GM12878 (cell line): ENCODE measurements at regions not wholly inside any gene's neighbourhood (a gene's known extent, or its start where the extent isn't known, plus 50 kb on each side); places are given as distances from the start of the nearest gene placed in this dataset.

ENCODE experiments used
- BACH1 ChIP-seq: fragments of 450-650 bp; IDR thresholded peaks from 2 replicates; pipeline ENCODE4 v1.6.1; 2017; ENCODE audit warnings: mild to moderate bottlenecking, borderline replicate concordance
- CTCF ChIP-seq, 3 experiments: IDR thresholded peaks in 2 of 3; conservative IDR thresholded peaks in 1 of 3; 2 replicates each; pipeline ENCODE4 v1.5.1; 2011; ENCODE audit warnings: low read depth in 3 of 3, low read length in 3 of 3, mild to moderate bottlenecking in 3 of 3, control low read depth in 2 of 3, moderate library complexity in 2 of 3, inconsistent platforms in 1 of 3, mixed read lengths in 1 of 3; ENCODE audit not compliant: control insufficient read depth in 2 of 3, insufficient read depth in 1 of 3; ENCODE audit errors: extremely low read depth in 1 of 3
- MAX ChIP-seq: IDR thresholded peaks from 2 replicates; pipeline ENCODE4 v1.6.1; 2012; ENCODE audit warnings: low read depth, low read length, improper control_type of control experiment
- PBX3 ChIP-seq: IDR thresholded peaks from 2 replicates; pipeline ENCODE4 v1.6.1; 2011; ENCODE audit warnings: mild to moderate bottlenecking, low read depth, low read length, moderate library complexity; ENCODE audit not compliant: insufficient replicate concordance
- POLR2A ChIP-seq: IDR thresholded peaks from 2 replicates; pipeline ENCODE4 v1.6.1; 2011; ENCODE audit warnings: low read depth, mild to moderate bottlenecking, low read length
- RAD21 ChIP-seq: IDR thresholded peaks from 2 replicates; pipeline ENCODE4 v1.6.1; 2011; ENCODE audit warnings: mild to moderate bottlenecking, low read depth, low read length, moderate library complexity; ENCODE audit not compliant: insufficient read depth
- RCOR1 ChIP-seq: conservative IDR thresholded peaks from 2 replicates; pipeline ENCODE4 v1.6.1; 2012; ENCODE audit warnings: low read depth, low read length, improper control_type of control experiment
- RFX5 ChIP-seq: IDR thresholded peaks from 2 replicates; pipeline ENCODE4 v1.6.1; 2011; ENCODE audit warnings: low read depth, low read length, improper control_type of control experiment
- RUNX3 ChIP-seq: IDR thresholded peaks from 2 replicates; pipeline ENCODE4 v1.6.1; 2012; ENCODE audit warnings: low read length, inconsistent platforms
- STAT3 ChIP-seq: IDR thresholded peaks from 2 replicates; pipeline ENCODE4 v1.6.1; 2011; ENCODE audit warnings: low read depth, low read length, improper control_type of control experiment
- TAF1 ChIP-seq: IDR thresholded peaks from 2 replicates; pipeline ENCODE4 v1.6.1; 2011; ENCODE audit warnings: mild to moderate bottlenecking, low read depth, low read length, borderline replicate concordance
- USF2 ChIP-seq: IDR thresholded peaks from 2 replicates; pipeline ENCODE4 v1.6.1; 2011; ENCODE audit warnings: low read depth, low read length, improper control_type of control experiment, borderline replicate concordance
- TF ChIP-seq, protein P1 (sequence below): IDR thresholded peaks from 2 replicates; pipeline ENCODE4 v1.6.1; 2012; ENCODE audit warnings: mild to moderate bottlenecking, low read depth, low read length

- TF ChIP-seq USF2 (no peak), PBX3 (no peak), TAF1 (no peak), RCOR1 (no peak), RUNX3 (no peak), CTCF (IDR thresholded peaks at IDR 0.05 in 2 of 3, conservative IDR thresholded peaks at IDR 0.05 in 1 of 3; ENCODE audit: control insufficient read depth in 2 of 3, extremely low read depth in 1 of 3, insufficient read depth in 1 of 3, low read depth in 3 of 3, low read length in 3 of 3) (no peak), RFX5 (no peak), STAT3 (no peak), POLR2A (no peak), MAX (no peak), BACH1 (no peak), RAD21 (no peak)
- TF ChIP-seq, protein P1, sequence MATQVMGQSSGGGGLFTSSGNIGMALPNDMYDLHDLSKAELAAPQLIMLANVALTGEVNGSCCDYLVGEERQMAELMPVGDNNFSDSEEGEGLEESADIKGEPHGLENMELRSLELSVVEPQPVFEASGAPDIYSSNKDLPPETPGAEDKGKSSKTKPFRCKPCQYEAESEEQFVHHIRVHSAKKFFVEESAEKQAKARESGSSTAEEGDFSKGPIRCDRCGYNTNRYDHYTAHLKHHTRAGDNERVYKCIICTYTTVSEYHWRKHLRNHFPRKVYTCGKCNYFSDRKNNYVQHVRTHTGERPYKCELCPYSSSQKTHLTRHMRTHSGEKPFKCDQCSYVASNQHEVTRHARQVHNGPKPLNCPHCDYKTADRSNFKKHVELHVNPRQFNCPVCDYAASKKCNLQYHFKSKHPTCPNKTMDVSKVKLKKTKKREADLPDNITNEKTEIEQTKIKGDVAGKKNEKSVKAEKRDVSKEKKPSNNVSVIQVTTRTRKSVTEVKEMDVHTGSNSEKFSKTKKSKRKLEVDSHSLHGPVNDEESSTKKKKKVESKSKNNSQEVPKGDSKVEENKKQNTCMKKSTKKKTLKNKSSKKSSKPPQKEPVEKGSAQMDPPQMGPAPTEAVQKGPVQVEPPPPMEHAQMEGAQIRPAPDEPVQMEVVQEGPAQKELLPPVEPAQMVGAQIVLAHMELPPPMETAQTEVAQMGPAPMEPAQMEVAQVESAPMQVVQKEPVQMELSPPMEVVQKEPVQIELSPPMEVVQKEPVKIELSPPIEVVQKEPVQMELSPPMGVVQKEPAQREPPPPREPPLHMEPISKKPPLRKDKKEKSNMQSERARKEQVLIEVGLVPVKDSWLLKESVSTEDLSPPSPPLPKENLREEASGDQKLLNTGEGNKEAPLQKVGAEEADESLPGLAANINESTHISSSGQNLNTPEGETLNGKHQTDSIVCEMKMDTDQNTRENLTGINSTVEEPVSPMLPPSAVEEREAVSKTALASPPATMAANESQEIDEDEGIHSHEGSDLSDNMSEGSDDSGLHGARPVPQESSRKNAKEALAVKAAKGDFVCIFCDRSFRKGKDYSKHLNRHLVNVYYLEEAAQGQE, result no peak
Measured at GRCh38 chr1:157438146-157438545, 114.2 kb downstream of the FCRL5 start.
